GM19324 (cell line): ENCODE measurements at regions not wholly inside any gene's neighbourhood (a gene's known extent, or its start where the extent isn't known, plus 50 kb on each side); places are given as distances from the start of the nearest gene placed in this dataset.

Experiments used
- ATAC-seq: cut with Tn5 transposase; IDR thresholded peaks from one replicate; pipeline ENCODE4 v1.9.1; 2021; ENCODE audit warnings: mild to moderate bottlenecking, moderate library complexity; ENCODE audit not compliant: unreplicated experiment, low FRiP score

DNA sequence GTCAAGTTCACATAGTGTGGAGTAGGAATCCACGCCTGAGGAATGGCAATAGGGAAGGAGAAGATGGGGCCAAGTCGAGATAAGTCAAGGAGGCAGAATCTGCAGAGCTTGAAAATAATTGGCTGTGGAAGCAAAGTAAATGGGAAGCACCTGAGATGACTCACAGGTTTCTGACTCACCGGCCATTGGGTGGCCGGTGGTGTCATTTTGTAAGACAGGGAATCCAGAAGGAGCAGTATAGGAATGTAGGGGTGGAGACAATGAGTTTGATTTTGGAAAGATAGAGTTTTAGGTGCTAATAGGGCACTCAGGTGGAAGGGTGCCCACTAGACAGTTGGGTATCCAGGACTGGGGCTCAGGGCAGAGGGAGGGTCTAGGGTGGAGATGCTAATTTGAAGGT is 201.0 kb upstream of the MAMLD1 start:
- no peak for ATAC-seq

DNA sequence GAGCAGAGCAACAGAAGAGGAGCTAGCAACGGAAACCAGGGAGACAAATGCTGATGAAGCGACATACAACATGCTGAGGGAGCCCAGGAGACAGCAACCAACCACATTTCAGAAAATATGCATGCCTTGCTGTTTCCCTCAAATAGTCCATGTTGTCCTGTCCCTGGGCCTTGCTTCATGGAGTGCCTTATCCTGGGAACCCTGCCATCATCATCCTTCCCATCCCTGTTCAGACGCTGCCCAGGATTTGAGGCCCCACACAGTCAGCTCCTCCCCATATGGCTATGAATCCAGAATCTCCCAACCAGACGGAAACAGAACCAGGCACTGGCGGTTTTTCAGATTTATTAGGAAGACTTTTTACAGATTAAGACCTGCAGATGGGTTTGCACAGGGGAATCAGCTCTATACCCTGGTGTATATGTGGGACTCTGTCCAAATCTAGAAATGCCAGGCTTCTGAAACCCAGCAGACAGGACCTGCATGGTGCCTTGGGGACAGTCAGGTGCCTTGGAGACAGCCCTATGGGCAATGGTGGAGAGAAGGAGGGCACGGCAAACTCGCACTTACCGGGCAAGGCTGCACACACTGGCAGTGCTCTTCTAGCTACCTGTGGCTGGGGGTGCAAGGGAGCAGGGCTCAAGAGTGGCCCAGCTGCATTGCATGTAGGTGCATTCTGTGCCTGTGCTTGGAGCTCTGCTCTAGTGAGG is 199.7 kb upstream of the MAMLD1 start:
- ATAC-seq = no peak

DNA sequence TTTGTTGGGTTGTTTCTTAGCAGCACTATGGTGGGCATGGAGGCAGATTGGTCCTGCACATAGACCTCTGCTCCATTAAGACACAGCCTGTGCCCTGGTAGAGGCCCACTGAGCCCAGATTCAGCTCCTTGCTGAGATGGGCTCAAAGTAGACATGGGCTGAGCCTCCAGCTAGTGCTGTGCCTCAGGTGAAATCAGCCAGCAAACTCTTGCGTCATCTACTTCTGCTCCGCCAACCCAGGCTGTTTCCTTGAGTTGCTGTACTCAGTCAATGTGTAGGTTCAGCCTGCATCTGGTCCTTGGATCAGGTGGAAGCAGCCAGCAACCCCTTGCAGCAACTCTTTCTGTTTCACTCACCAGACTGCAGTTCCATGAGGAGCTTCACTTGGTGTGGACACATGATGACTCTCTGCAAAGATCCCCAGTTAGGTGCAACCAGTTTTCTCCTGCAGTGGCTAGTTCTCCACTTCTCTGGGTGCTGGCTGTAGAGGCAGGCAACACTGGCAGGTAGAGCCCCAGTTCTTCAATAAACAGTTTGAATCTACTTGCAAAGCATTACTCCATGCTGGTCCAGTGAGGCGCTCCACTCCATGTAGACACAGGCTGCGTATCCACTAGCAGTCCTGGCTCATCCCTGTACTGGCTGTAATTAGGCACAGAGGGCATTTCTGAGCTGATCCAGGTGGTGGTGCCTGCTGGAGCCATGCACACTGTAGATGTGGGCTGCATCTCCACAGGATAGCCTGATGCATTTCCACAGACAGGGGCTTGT is 199.0 kb upstream of the MAMLD1 start:
- ATAC-seq = no peak

DNA sequence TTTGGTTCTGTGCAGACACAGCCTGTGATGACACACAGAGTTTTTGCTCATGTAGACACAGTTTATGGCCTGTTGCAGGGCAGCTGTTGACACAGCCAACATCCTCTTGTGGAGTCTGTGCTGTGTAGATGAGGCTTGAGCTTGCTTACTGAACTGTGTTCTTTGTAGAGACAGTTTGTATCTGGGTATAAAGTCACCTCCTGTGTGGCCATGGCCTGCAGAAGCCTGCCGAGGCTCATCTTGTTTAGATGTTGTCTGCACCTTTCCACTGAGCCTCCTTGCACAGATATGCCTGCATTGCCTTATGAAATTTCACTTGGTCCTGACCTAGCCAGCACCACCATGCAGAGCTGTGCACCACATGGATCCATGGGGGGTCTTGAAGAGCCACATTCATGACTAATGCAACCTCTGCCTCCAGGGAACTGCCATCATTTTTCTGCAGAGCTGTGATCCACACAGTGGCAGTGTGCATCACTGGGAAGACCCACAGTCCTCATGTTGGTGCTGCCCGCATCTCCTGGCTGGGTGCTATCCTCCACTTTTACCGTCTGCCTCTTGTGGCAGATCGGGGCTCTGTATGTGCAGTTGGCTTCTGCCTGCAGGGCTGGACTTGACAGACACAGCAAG is 198.0 kb upstream of the MAMLD1 start:
- ATAC-seq = no peak

DNA sequence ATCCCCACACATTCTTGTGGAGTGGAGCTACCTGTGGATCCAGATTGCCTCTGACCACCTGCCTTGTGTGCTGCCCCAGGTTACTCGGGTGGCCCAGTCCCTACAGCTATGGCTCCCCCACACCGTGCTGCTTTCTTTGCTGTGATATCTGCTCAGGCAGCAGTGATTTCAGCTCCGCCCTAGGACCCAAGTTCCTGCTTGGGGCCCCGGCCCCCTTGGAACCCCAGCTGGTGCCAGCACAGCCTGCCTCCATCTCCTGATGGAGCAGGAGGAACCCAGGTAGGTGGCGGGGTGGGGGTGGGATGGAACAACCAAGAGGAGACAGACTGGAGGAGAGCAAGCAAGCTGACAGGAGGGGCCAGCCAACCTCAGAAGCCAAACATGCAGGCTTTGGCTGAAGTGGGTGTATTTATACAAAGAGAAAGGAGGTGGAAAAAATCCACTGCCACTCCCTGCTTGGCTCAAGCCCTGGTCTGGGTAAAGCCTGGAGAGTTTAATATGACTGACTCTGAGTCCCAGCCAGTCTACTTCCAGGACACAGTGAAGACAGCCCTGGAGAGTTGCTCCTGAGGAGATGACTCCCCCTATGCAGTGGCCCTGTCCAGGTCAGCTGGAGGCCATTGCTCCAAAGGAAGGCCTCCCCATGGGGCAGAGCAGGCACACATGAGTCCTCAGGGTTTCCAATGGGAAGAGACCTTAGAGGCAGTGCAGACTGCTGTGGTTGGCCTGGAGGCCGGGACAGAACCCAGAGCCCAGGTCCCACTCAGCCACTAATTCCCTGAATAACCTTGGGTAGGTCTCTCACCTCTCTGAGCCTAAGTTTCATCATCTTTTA is 197.1 kb upstream of the MAMLD1 start:
- ATAC-seq = no peak

DNA sequence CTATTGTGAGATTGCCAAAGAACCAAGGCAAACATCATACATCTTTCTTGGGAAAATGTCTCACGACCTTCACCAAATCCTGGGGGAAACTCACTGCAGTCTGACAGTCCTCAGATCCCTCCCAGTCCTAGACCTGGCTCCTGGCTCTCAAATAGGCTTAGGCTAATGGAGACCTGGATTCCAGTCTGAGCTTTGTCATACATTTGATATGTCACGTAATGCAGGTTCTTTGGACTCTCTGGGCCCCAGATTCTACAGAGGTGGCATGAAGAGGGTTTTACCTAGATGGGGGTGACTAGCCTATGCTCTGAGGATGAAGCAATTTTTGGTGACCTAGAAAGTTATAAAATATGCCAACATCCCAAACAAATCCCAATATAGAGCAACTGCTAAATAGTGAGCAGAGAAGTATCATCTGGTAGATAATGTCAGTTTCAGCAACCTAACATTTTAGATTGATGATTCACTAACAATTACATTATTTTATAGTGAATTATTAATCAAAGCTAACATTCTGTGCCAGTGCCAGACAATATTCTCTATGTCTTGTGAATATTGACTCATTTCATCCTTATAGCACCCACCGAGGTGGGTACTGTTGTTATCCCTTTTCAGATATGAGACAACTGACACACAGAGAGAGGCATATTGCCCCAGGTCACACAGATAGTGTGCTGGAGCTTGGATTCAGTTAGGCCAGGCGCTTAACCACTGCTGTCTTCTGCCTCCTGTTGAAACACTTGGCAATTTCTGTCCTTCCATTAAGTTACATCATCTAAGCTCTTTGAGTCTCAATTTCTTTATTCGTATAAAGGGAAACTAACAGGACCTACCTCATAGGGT is 195.4 kb upstream of the MAMLD1 start:
- no peak for ATAC-seq

DNA sequence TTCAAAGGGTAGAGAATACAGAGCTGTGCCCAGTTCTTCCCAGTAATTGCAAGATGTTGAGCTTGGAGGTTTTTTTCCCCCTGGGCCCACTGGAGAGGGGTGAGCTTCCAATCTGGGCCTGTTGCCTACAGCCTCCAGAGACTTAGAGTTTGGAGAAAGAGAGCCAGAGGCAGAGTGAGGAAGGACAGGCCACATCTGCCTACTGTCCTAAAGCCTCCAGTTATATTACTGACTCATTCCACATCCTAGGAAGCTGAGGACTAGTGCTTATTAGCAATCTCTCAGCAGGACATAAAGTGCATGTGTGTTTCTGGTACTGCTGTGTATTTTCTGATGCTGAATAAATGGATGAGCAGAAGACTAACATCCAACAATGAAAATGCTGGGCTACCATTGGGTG is 181.0 kb upstream of the MAMLD1 start:
- no peak for ATAC-seq

DNA sequence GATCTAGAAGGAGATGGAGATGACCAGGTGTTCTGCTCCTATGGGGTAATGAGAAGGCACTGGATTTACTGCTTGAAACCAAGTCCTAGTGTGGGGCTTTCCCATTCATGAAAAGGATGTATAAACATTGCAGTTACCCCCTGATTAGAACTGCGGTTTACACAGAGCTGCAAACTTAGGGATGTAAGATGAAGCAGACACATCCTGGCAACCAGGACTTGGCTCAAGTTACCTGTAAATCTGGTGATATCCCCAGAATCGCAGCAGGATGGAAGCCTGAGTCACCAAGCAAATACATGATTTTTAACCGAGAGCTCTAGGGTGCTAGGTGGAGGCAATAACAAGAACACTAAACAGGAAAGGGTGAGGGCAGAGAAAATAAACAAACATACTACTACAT is 178.6 kb upstream of the MAMLD1 start:
- ATAC-seq = no peak

DNA sequence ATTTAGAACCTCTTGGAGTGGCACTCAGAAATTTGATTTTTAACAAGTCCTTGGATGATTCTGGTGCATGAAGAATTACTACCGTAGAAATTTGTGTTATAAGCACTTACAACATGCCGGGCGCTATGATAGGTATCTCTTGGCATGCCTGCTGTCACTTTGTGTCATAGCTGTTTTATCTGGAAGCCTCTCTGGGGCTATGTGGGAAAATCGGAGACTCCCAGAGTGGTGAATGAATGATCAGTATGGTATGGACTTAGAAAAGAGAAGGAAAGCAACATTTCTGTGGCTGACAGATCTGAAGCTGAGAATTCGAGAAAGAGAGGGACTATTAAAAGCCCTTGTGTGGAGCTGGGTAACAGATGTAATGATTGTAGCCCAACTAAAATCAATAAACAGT is 177.4 kb upstream of the MAMLD1 start:
- ATAC-seq = no peak

DNA sequence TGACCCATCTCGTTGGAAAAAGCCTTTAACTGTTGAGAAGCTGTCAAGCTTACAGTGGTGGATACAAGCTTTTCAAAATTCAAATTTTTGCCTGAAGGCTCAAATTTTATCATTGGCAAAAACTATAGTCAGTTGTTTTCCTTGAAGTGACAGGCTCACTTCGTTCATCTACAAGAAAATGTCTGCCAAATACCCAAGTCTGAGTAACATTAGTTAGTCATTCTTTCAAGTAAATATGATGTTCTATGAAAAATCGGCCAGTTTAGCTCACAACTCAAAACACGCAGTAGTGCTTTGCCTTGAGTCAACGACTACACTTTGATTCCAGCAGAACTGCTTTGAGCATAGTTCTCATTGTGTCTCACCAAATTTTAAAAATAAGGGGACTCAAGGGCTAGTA is 170.3 kb upstream of the MAMLD1 start:
- ATAC-seq = no peak

DNA sequence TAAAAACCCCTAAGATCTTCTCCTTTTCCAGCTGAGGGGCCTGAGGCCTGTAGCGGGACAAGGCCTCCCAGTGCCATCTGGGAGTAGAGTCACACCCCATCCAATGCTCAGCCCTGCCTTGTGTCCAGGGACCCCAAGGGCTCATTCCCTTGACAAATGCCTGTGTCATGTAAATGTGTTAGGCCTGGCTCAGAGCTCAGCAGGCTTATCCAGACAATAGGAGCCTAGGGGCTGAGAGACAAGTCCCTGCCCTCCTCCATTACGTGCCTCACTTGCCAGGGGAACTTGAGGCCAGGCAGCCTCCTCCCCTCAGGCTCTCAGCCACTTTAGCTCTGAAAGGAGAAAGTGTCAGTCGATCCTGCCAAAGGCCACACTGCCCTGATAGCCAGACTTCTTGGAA is 166.8 kb upstream of the MAMLD1 start:
- no peak for ATAC-seq

DNA sequence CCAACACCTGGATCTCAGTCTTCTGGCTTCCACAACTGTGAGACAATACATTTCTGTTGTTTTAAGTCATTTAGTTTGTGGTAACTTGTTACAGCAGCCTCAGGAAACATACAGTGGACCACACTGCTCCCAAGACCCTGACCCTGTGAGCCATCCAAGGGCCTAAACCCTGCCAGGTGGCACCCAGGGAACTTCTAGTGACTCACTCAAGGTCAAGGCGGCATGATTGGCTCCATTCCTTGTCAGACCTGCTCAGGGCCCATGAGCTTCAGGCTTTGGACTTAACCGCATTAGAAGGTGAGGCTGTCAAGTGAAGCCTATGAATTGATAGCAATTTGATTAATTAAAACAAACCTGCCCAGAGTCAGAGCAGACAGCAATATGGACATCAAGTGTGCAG is 165.7 kb upstream of the MAMLD1 start:
- no peak for ATAC-seq

DNA sequence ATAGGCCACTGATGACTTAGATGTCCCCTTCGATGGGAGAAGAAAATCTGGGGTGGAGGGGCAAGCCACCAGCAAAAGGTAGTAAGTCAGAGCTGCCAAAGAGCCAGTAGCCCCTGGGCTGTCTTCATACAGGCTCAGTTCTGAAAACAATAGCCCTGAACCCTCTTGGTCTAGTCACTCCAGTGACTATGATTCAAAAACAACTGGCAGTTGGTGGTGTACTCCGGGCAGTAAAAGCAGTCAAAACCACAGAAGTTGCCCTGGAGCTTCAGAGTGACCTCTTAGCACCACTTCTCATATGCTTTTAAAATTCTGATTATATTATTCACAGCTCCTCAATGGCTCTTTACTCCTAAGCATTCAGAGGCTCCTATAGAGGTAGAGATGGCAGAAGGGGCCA is 164.3 kb upstream of the MAMLD1 start:
- ATAC-seq = no peak

DNA sequence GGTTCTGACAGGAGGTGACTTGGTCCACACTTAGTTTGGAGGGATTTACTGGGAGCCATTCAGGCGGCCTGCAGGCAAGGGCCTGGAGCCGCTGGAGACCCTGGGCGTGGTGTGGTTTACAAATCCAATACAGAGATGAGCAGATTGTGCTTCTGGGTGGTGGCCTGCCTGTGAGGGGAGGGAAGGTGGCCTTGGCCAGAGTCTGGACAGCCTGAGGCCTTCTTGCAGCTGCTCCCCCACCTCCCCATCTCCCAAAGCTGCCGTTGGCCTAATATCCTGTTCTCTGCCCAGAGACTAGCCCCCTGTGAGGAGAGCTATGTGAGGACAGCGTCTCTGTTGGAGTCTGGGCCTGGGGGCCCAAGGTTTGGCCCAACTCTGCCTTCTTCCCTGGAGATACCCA is 163.9 kb upstream of the MAMLD1 start:
- ATAC-seq = no peak

DNA sequence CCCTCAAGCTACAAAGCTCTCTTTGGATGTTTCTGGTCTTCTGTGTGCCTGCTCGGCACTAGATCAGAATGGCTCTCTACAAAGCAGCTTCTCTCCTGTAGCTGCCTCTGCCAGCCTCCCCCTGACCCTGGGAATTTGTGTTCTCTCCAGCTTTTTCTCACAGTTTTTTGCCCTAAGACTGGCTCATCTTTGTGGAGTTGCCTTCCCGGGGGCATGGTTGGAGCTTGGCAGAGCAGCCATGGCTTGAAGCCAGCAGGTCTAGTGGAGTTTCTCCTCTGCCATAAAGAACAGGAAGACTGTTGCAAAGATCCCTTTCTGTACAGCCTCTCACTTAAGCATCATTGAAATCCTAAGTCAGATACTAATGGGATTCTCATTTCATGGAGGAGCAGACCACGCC is 163.3 kb upstream of the MAMLD1 start:
- ATAC-seq = no peak

DNA sequence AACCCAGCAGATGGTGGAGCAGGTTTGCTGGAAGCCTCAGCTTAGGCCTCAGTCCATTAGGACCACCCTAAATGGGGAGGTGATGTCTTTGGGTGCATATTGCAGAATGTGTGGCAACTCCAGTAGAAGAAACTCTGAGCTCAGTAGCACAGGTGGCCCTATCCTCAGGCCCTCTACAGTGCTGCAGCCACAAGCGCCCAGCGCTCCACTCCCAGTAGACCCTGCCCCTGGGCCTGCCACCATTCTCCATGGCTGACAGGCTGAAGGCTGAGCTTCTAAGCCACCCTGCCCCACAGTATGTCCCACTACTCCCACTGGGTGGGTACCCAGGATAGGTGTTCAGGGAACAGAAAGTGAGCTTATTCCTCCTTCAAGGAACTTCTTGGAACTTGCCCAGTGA is 162.8 kb upstream of the MAMLD1 start:
- no peak for ATAC-seq

DNA sequence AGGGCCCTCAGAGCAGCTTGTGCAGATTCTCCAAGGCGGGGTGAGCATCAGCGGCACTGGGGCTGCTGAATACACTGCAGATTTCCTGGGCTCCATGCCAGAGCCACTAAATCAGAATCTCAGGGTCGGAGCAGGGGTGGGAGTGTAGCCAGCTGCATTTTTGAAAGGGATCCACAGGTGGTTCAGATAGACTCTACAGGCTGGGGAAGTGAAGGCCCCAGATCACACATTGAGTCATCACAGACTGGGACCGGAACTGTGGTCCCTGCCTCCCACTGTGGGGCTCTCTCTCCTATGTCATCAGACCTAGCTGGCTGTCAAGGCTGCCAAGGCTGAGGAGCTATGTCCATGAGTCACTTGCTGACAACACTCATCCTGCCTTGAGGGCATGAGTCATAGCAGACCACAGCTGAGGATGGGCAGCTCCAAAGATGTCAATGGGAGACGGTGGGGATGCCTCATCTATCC is 162.3 kb upstream of the MAMLD1 start:
- ATAC-seq = peak; percentile 80

DNA sequence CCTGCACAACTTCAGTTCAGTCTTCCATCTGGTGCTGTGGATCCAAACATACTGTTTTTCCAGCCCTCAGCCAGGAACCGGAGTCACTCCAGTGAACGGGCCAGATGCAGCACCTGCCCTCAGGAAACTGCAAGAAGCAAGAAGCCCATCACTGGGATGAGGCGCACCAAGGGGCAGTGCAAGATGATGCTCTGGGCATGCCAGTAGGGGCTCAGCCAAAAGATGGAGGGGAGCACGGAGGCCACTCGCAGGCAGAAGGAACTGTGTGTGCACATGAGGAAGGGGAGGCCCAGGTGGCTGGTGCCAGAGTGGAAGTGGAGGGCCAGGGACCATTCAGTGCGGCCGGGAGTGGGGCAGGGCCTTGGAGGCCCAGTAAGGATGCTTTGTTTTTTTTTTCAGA is 161.7 kb upstream of the MAMLD1 start:
- ATAC-seq = no peak

DNA sequence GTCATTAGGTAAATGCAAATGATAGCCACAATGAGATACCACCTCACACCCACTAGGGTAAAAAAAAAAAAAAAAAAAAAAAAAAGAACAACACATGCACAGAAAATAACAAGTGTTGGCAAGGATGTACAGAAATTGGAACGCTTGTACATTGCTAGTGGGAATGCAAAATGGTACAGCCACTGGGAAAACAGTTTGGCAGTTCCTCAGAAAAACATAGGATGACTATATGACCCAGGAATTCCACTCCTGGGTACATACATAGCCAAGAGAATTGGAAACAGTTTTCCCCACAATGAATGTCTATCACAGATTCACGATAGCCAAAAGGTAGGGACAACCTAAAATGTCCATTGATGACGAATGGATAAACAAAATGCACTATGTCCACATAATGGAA is 161.3 kb upstream of the MAMLD1 start:
- ATAC-seq = no peak

DNA sequence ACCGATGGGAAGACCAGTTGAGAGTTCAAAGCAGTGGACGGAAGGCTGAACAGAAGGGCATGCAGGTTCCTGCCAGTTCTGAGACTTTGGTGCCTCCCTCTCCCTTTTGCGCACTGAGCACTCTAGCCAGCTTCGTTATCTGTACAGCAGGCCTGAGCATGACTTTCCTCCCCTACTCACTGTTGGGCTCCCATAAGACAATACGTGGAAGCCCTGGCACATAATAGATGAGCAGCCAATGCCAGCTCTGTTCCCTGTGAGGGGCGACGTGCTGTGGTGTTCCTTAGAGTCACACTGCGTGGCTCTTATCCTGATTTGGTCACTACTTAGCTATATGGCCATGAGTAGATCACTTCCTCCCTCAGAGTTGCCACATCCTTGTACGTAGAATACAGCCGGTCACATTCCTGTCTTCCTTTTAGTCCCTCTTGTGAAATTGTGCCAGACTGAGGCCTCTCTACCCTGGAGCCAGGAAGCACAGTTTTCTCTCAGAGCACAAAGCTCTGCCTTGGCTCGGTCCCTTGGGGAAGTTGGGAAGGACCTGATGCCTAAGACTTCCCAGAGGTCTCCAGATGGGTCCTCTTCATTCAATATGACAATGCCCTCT is 160.4 kb upstream of the MAMLD1 start:
- ATAC-seq = no peak
